Lung (tissue), 11 donors: ENCODE measurements at regions not wholly inside any gene's neighbourhood (a gene's known extent, or its start where the extent isn't known, plus 50 kb on each side); places are given as distances from the start of the nearest gene placed in this dataset.

Source experiments
- ATAC-seq: fragments of 200-7000 bp; cut with Tn5 transposase; one replicate; pipeline ENCODE4 v1.9.1; 2020; ENCODE audit warnings: moderate number of reproducible peaks; ENCODE audit not compliant: insufficient read depth, low FRiP score
- DNase-seq, 3 donors: peaks; one replicate each; pipeline ENCODE4 v3.0.0-alpha.2; 2013 to 2017
- H3K27ac ChIP-seq, 2 donors: one replicate each; pipeline ENCODE4 v1.5.1; 2013; ENCODE audit warnings: mild to moderate bottlenecking in 2 of 2, moderate library complexity in 2 of 2, control low read depth in 1 of 2, inconsistent platforms in 1 of 2, low read depth in 1 of 2, low read length in 1 of 2
- H3K27me3 ChIP-seq, 3 donors: one replicate each; pipeline ENCODE4 v1.5.1; 2013; ENCODE audit warnings: low read length in 2 of 3; ENCODE audit not compliant: control insufficient read depth in 3 of 3, insufficient read depth in 3 of 3
- H3K36me3 ChIP-seq, 4 donors: one replicate each; pipeline ENCODE4 v1.5.1; 2013; ENCODE audit warnings: low read length in 4 of 4, mild to moderate bottlenecking in 1 of 4, moderate library complexity in 1 of 4; ENCODE audit not compliant: control insufficient read depth in 4 of 4, insufficient read depth in 4 of 4
- H3K4me1 ChIP-seq, 5 donors: one replicate each; pipeline ENCODE4 v1.5.1; 2013; ENCODE audit warnings: low read length in 5 of 5, mild to moderate bottlenecking in 2 of 5, moderate library complexity in 1 of 5; ENCODE audit not compliant: control insufficient read depth in 5 of 5, insufficient read depth in 5 of 5
- H3K4me3 ChIP-seq: one replicate; pipeline ENCODE4 v1.5.1; 2013; ENCODE audit warnings: mild to moderate bottlenecking, control low read depth, moderate library complexity
- H3K9ac ChIP-seq, 2 donors: one replicate each; pipeline ENCODE4 v1.5.1; 2013; ENCODE audit warnings: low read length in 2 of 2, control low read depth in 1 of 2; ENCODE audit not compliant: insufficient read depth in 1 of 2
- H3K9me3 ChIP-seq, 4 donors: one replicate each; pipeline ENCODE4 v1.5.1; 2013; ENCODE audit warnings: low read length in 3 of 4, mild to moderate bottlenecking in 1 of 4, moderate library complexity in 1 of 4; ENCODE audit not compliant: control insufficient read depth in 4 of 4, insufficient read depth in 3 of 4
- WGBS, 2 donors: extraction: QIAGEN DNeasy Blood & Tissue Kit; methylation state at CpG; one replicate each; pipeline ENCODE4 v1.1.7; 2013; 5-methylcytosine and 5-hydroxymethylcytosine counted together
- TF ChIP-seq, protein P1 (sequence below): IDR thresholded peaks from 2 replicates; pipeline ENCODE4 v1.5.1; 2012; ENCODE audit warnings: mild to moderate bottlenecking; ENCODE audit errors: control extremely low read depth, extremely low read depth
- donor health status: control.
- donor health status: control.
- donor health status: Bipolar disorder and iron deficiency.
- donor health status: healthy.
- donor health status: DM: yes; HTN: yes; CAD: no.

GRCh38 chr15:81754078-81754477, 291.7 kb downstream of the MEX3B start:
- ATAC-seq (no peak), DNase-seq (no peak)
- no peaks in the 10 kb centered on the region for H3K27me3 ChIP-seq
- no peaks in the 10 kb centered on the region for H3K36me3 ChIP-seq
- no peak overlapping the region for H3K4me3 ChIP-seq
- WGBS, 2 donors, result 33 to 80% methylated on average over 1 of the region's 1 CpG
- no peak overlapping the region for H3K27ac ChIP-seq
- TF ChIP-seq, protein P1, sequence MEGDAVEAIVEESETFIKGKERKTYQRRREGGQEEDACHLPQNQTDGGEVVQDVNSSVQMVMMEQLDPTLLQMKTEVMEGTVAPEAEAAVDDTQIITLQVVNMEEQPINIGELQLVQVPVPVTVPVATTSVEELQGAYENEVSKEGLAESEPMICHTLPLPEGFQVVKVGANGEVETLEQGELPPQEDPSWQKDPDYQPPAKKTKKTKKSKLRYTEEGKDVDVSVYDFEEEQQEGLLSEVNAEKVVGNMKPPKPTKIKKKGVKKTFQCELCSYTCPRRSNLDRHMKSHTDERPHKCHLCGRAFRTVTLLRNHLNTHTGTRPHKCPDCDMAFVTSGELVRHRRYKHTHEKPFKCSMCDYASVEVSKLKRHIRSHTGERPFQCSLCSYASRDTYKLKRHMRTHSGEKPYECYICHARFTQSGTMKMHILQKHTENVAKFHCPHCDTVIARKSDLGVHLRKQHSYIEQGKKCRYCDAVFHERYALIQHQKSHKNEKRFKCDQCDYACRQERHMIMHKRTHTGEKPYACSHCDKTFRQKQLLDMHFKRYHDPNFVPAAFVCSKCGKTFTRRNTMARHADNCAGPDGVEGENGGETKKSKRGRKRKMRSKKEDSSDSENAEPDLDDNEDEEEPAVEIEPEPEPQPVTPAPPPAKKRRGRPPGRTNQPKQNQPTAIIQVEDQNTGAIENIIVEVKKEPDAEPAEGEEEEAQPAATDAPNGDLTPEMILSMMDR, result no peak
- H3K9me3 ChIP-seq, result peaks cover 0 to 2% (median 0%) of the 10 kb centered on the region in 4 donors
- H3K4me1 ChIP-seq, result peaks cover 3 to 20% (median 12%) of the 10 kb centered on the region in 5 donors
- no peak overlapping the region for H3K9ac ChIP-seq

GRCh38 chr15:81752974-81753373, 292.8 kb downstream of the MEX3B start:
- DNase-seq, result peak in 1 of 3 donors; percentile 31
- WGBS, 2 donors, result 59 to 79% methylated on average over 4 of the region's 4 CpGs
- no peak overlapping the region for H3K4me3 ChIP-seq
- peaks cover 0 to 2% (median 0%) of the 10 kb centered on the region in 4 donors for H3K9me3 ChIP-seq
- H3K27ac ChIP-seq, result no peak overlapping the region
- H3K36me3 ChIP-seq, result no peaks in the 10 kb centered on the region
- no peak overlapping the region for H3K9ac ChIP-seq
- TF ChIP-seq, protein P1, result no peak
- peaks cover 0 to 3% (median 0%) of the 10 kb centered on the region in 3 donors for H3K27me3 ChIP-seq
- H3K4me1 ChIP-seq, result peaks cover 3 to 17% (median 12%) of the 10 kb centered on the region in 5 donors
- no peak for ATAC-seq

GRCh38 chr15:81752546-81752942, 293.3 kb downstream of the MEX3B start:
- peaks cover 3 to 17% (median 12%) of the 10 kb centered on the region in 5 donors for H3K4me1 ChIP-seq
- DNase-seq, result peak; percentile 67 to 76 (median 76)
- no peak overlapping the region for H3K9ac ChIP-seq
- no peak overlapping the region for H3K27ac ChIP-seq
- 38 to 62% methylated on average over 3 of the region's 3 CpGs for WGBS, 2 donors
- H3K27me3 ChIP-seq, result peaks cover 0 to 3% (median 0%) of the 10 kb centered on the region in 3 donors
- TF ChIP-seq, protein P1, result no peak
- H3K9me3 ChIP-seq, result peaks cover 0 to 2% (median 0%) of the 10 kb centered on the region in 4 donors
- no peak overlapping the region for H3K4me3 ChIP-seq
- ATAC-seq, result no peak
- no peaks in the 10 kb centered on the region for H3K36me3 ChIP-seq
